Stimulated activated CD4-positive, alpha-beta T cell treated with anti-CD3 and anti-CD28 coated beads, Interleukin-4, amount 100 ng/mL, for 24 hours (primary cell): ENCODE measurements at regions not wholly inside any gene's neighbourhood (a gene's known extent, or its start where the extent isn't known, plus 50 kb on each side); places are given as distances from the start of the nearest gene placed in this dataset.
"Not testable (repeated sequence)": the region's sequence is repeated elsewhere in the genome, so short reads cannot be mapped to it uniquely, and the experiment has no call there.

Experiments used
- DNase-seq: peaks from one replicate; pipeline ENCODE4 v3.0.0-alpha.2; 2020

GRCh38 chr3:35950021-35950420 lies 310.7 kb downstream of the ARPP21 start:
- no peak for DNase-seq

DNA sequence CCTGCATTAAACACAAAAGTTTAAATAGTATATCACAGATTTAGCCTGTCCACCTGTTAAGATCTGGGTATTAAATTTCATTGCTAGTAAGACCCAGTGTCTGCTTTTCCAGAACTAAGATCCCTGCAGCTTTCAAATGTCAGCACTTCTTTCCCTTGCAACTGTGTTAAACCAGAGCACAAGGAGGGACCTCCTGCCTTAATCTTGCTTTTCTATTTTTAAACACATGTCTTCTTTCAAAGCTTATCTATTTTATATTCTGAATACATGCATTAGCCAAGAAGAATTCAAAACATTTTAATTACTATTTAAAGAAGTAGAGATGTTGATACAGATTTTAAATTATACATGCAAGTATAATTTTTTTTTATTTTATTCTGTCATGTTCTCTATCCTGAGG lies 315.1 kb downstream of the ARPP21 start:
- DNase-seq: no peak

- DNase-seq: no peak
Measured at GRCh38 chr3:35965908-35966307, 326.6 kb downstream of the ARPP21 start.

- no peak for DNase-seq
Measured at GRCh38 chr3:35966629-35967464, 327.5 kb downstream of the ARPP21 start.

DNA sequence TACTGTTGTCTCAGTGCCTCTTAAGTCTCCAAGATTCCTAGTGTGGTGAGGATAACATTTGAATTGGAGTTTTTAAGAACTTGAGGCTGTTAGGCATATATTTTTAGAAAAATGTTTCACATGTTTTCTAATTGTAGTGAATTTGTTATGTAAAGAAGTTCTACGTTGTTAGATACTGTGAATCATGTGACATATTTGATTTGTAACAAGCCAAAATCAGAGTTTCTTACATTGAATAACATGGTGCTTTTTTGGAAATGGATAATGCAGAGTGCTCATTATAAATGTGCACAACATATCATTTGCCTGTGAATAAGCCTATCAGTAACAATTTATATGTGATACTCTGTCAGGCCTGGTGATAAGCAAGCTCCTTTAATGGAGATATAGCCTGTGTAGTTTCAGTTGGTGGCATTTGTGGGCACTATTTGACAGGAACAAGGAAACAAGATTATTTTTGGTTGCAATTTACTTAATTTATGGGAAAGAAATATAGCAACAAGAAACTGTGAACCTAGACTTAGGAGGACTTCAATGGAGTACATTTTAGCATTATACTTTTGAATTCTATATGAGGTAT lies 328.8 kb downstream of the ARPP21 start:
- no peak for DNase-seq

GRCh38 chr3:35969406-35969805 lies 330.1 kb downstream of the ARPP21 start:
- DNase-seq: no peak

DNA sequence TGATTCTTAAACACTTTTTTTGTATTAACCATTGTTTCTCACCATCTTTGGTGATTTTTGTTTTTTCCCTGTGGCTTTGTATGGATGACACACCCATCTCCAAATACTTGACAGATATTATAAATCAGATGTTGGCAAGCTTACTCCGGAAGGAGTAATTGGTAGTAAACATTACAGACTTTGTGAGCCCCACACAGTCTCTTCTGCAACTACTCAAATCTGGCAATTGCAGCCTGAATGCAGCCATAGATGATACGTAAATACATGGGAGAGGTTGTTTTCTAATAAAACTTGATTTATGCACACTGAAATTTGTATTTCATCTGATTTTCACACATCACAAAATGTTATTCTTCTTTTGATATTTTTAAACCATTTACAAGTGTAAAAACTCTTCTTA lies 331.5 kb downstream of the ARPP21 start:
- DNase-seq: no peak

- no peak for DNase-seq
Measured at GRCh38 chr3:35971686-35972085, 332.4 kb downstream of the ARPP21 start.

DNA sequence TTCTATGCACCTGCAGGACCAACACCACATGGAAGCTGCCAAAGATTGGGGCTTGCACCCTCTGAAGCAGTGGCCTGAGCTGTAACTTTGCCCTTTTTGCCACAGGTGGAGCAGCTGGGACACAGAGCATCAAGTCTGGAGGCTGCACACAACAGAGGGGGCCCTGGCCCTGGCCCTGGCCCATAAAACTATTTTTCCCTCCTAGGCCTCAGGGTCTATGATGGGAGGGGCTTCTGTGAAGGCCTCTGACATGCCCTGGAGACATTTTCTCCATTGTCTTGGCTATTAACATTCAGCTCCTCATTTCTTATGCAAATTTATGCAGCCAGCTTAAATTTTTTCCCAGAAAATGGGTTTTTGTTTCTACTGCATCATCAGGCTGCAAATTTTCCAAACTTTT lies 335.5 kb downstream of the ARPP21 start:
- DNase-seq: no peak

DNA sequence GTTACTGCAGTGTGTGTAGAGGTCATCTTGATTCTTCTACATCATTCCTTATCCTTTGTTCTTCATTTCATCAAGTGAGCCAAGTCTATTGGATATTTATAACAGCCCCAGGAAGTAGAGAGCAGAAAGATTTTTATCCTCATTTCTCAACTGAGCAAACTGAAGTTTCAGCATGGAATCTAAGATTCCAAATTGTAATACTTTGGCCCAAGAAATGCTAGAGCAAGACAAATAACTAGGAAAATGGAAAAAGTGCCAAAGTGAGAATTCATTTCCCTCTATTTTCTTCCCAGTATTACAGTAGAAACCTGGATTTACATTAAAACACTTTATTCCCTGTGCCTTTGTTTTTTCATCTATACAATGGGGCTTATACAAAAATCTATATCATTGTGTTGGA lies 346.8 kb downstream of the ARPP21 start:
- DNase-seq: no peak

GRCh38 chr3:35987386-35987785 lies 348.1 kb downstream of the ARPP21 start:
- no peak for DNase-seq

DNA sequence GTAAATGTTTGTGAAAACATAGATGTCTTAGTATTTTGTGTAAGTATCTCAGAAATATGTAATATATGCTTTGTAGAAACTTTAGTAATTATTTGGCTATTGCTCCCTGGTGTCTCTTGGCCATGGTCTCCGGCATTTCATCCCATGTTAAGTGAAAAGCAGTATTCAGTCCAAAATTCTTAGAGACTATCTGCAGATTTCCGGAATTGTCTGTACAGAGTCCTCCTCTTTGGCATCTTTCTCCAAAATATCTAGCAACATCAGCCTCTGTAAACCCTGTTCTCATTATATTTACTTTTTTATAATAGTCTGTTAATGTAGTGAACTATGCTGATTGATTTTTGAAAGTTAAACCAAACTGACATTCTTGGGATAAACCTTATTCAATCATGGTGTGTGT lies 352.7 kb downstream of the ARPP21 start:
- DNase-seq: no peak

- DNase-seq: no peak
Measured at GRCh38 chr3:36011791-36012190, 368.5 kb upstream of the STAC start.

DNA sequence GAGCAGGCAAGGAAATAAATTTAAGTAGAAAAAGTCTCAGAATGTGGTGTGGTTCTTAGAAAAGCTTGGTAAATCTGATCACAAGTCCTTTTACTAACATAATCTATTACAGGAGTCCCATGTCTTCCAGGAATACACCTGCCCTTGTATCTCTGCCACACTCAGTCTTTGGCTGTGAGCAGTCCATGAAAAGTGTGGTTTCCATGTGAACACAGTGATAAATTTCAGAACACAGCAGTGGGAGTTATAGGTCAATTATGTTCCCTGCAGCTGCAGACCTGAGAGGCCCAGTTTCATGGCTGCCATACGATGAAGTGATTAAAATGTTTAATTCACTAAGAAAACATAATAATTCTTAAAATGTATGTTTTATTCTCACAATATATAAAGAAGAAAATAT lies 366.9 kb upstream of the STAC start:
- no peak for DNase-seq

- no peak for DNase-seq
Measured at GRCh38 chr3:36025232-36025631, 355.1 kb upstream of the STAC start.

- DNase-seq: no peak
Measured at GRCh38 chr3:36032180-36033047, 347.9 kb upstream of the STAC start.

DNA sequence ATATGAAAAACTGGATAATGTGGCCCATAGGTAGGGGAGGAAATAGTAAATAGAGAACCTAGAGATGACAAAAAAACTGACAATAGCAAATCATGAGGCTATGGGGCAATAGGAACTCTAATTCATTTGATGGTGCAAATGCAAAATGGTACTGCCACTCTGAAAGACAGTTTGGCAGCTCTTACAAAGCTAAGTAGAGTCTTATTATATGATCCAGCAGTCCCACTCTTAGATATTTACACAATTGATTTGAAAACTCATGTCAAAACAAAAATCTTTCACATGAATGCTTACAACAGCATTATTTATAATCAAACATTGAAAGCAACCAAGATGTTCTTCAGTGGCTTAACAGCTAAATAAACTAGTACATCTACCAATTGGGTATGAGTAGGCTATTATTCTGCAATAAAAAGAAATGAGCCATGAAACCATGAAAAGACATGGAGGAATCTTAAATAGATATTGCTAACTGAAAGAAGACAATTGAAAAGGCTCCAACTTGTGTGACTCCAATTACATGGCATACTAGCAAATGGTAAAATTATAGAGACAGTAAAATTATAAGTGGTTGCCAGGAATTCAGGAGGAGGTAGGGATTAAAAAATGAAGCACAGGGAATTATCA lies 321.8 kb upstream of the STAC start:
- no peak for DNase-seq

GRCh38 chr3:36060950-36061349 lies 319.4 kb upstream of the STAC start:
- DNase-seq: no peak

DNA sequence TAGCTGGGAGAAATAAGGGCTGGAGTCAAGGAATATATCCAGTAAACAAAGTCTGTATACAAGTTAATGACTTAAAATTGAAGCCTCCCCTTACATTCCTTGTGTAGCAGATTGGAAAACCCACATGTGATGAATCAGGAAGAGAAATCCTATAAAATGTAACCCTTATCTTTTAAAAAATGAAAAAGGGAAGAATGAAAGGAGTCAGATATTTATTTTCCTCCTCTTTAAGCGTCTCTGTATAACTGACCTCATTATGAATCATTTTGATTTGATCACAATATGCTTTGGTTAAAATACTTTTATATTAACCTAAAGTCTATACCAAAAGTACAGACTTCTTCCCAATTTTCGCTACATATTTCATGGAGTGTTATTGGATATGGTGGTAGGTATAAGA lies 316.3 kb upstream of the STAC start:
- no peak for DNase-seq

DNA sequence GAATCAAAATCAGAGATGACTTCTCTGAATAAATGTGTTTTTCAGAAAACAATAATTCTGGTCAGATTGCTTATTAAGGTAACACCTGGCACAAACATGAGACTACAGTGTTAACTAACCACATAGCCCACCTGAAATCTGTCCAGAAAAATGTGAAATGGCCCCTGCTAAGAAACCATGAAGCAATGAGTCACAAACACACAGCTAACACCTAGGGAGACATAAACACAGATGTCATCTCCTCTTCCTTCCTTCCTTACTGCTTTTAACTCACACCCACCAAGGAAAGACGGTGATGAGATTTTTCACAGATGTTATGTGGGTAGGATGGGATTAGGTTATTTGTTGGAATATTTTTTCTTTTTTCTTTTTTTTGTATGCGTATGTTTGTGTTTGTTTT lies 315.0 kb upstream of the STAC start:
- no peak for DNase-seq

- no peak for DNase-seq
Measured at GRCh38 chr3:36075491-36075890, 304.8 kb upstream of the STAC start.

GRCh38 chr3:36077320-36077719 lies 303.0 kb upstream of the STAC start:
- DNase-seq: no peak

DNA sequence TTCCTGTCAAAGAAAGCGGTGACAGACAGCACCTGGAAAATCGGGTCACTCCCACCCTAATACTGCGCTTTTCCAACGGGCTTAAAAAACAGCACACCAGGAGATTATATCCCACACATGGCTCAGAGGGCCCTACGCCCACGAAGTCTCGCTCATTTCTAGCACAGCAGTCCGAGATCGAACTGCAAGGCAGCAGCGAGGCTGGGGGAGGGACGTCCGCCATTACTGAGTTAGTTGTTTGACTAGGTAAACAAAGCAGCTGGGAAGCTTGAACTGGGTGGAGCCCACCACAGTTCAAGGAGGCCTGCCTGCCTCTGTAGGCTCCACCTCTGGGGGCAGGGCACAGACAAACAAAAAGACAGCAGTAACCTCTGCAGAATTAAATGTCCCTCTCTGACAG lies 297.3 kb upstream of the STAC start:
- DNase-seq: not testable (repeated sequence)
